Left cardiac atrium (tissue), 4 donors: ENCODE measurements at regions not wholly inside any gene's neighbourhood (a gene's known extent, or its start where the extent isn't known, plus 50 kb on each side); places are given as distances from the start of the nearest gene placed in this dataset.
A peak's percentile ranks its signal among the peaks of the same experiment; 100 is the strongest.

Experiments used
- ATAC-seq, 2 donors: fragments of 200-7000 bp; cut with Tn5 transposase; one replicate each; pipeline ENCODE4 v1.9.1; 2020; ENCODE audit warnings: mild to moderate bottlenecking in 2 of 2, moderate library complexity in 2 of 2
- DNase-seq: peaks from one replicate; pipeline ENCODE4 v3.0.0-alpha.2; 2020
- intact Hi-C, 2 donors: fragments of 100-400 bp; cut with DNase I; formaldehyde crosslinking; loops; one replicate each; pipeline versions ENCODE4 v1.14.1 to v1.15.1; 2022 to 2023
- donor health status: DM: no; HTN: yes; CAD: no.
- donor health status: DM: no; HTN: yes; CAD: no; lungs with severe emphysema.
- donor health status: DM: yes; HTN: yes; CAD: no.
- donor health status: Dilated cardiomyopathy.

DNA sequence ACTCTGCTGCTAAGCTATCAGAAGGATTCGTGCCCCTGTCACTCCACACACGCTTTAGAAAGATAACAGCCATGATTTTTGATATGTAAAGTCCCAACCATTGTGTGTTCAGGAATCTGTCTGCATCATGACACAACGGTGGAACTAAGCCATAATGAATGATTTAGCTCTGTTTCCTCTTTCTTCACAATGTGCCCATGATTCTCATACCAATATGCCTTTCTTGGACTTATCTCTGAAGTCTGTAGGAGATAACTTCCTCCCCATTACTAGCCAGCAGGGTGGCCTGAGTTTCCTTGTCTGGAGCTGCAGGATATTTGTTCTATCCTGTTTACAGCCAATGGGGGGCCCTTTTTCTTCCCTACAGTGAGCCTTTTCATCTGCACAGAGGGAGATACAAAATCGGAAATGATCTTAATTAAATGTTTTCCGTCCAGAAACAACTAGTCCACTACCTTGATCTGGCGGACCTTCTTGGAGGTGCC is 511.7 kb downstream of the USP25 start:
- ATAC-seq (no peak), DNase-seq (no peak)
- intact Hi-C loops, result no loop called here

- no peak for ATAC-seq
- intact Hi-C loops, result no loop called here
- no peak for DNase-seq
Observed at GRCh38 chr21:16243396-16243795, 513.6 kb downstream of the USP25 start.

DNA sequence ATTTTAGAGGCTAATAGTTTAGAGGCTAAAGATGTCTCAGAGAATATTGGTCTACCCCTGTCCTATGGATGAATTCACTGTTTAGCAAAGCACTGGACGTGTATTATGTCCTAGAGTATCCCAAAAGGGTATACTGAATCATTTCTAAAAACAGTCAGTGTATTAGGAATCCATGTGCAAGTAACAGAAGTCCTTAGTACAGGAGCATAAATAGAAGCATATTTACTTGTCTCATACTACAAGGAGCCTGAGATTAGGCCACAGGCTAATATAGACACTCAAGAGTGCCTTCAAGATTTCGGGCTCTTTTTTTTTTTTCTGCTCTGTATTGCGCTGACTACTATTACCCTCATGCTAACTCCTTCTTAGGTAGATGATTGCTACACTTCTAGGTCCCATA is 518.9 kb downstream of the USP25 start:
- DNase-seq (no peak), ATAC-seq (no peak)
- intact Hi-C loops, result no loop called here

DNA sequence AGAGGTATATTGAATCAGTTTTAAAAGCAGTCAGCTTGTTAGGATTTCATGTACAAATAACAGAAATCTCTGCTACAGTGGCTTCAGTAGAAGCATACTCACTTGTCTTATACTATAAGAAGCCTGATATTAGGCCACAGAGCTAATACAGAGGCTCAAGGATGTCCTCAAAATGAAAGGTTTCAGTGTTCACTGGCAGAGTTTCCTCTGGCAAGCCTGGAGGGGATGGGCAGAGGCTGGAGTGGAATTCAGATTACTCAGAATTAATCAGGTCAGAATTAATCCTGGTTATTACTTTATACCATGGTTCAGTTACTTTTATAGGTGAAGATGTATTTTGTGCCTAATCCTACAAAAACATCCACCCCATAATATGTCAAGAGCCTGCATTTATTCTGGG is 520.5 kb downstream of the USP25 start:
- DNase-seq (no peak), ATAC-seq (no peak)
- intact Hi-C loops, result no loop called here

GRCh38 chr21:16258844-16259611 is 529.2 kb downstream of the USP25 start:
- ATAC-seq (no peak), DNase-seq (no peak)
- intact Hi-C loops, result no loop called here

DNA sequence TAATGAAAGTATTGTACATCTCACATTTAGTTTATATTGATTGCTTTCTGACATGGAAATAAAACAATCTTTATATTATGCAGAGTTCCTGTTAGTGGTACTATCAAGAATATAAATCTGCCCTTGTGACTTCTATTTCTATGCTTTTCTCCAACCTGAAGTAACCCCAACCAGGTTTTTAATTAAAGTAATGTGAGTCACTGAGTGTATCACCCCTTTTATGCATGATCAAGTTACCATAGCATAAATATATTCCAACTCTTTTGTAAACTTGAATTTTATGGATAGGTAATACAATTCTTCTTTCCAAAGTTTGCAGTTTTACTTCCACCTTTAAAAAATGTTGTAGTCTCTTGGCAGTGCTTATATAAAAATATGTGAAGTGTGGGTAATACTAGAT is 532.3 kb downstream of the USP25 start:
- ATAC-seq (no peak), DNase-seq (no peak)
- intact Hi-C loops, result no loop called here

GRCh38 chr21:16264319-16264718 is 534.5 kb downstream of the USP25 start:
- intact Hi-C loops, result no loop called here
- peak; percentile 44 to 53 for ATAC-seq
- no peak for DNase-seq

DNA sequence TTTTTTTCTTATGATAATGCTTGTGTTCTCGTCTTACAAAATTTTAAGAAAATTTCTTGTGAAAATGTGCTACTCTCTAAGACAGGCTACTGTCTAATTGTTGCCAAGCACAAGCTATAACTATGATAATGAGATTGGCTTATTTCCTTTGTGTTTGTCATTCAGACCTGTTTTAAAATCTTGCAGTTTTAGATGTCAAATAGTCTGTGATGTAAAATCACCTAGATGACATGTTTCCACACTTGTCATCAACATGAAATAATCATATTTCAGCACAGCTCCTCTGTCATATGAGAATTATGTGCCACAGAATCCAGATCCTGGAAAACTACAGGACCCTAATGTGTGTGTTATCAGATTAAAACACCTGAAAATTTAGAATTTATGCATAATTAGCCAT is 539.7 kb downstream of the USP25 start:
- intact Hi-C loops, result no loop called here
- no peak for DNase-seq
- no peak for ATAC-seq

DNA sequence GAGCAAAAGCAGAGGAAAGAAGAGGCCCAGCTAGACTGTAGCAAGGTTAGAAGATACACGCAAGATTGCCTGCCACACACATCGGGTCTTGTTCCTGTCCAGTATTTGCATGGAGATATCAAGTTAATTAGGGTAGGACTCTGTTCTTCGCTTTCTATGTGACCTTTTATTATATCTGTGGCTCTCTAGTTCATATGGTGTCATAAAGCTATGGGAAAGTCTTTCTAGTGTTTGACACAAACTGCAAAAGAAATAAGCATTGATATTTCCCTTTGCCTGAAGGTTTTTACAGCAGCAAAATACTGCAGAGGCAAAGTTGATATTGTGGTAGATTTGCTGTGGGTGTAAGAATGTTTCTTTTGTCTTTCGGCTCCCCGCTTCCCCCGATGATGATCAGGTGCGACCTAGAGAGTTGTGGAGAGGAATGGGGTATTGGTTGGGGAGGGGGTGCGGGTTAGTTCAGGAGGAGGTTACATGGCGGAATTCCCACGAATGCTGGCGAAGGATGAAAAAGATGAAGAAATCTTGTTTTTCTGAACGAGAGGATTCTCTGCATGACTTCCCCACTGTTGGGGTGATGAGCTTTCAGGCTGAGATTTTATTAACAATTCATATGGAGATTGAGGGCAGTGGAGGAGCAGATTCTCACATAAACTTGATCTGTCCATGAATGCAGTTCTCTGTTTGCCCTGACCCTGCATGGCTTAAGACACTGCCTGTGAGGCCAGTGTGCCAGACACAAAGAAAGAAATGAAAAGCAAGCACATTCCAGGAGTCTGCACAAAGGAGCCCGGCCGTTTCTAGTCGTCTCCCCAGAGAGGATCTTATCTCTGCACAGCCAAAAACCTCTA is 550.2 kb downstream of the USP25 start:
- intact Hi-C loops, result no loop called here
- peak; percentile 31 for DNase-seq
- ATAC-seq, result peak; percentile 92 to 96

GRCh38 chr21:16280686-16281091 is 550.9 kb downstream of the USP25 start:
- intact Hi-C loops, result no loop called here
- no peak for DNase-seq
- peak in 1 of 2 donors; percentile 23 for ATAC-seq

DNA sequence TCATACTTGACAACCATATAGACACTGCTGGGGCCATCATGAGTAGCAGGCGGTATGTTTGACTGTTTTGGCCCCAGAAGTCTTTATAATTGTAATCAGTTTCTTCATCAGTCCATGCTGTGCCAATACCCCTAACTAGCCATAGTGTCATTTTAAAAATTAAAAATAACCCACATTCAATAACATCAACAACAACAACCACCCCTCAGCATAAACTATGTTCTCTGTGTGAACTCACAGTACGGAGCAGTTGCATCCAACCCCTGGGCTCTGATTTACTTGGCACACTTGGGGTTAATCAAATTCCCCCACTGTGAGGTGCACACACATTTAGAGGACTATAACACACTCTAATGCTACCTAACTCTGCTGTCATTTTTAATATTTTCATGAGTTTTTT is 553.7 kb downstream of the USP25 start:
- intact Hi-C loops, result no loop called here
- ATAC-seq (no peak), DNase-seq (no peak)

GRCh38 chr21:16285605-16286126 is 555.9 kb downstream of the USP25 start:
- DNase-seq (no peak), ATAC-seq (no peak)
- intact Hi-C loops, result no loop called here

- ATAC-seq (no peak), DNase-seq (no peak)
- intact Hi-C loops, result no loop called here
Observed at GRCh38 chr21:16287046-16287445, 557.3 kb downstream of the USP25 start.

GRCh38 chr21:16291296-16291695 is 561.5 kb downstream of the USP25 start:
- DNase-seq, result no peak
- no peak for ATAC-seq
- intact Hi-C loops, result no loop called here

- intact Hi-C loops, result no loop called here
- DNase-seq (no peak), ATAC-seq (no peak)
Observed at GRCh38 chr21:16294128-16294527, 564.3 kb downstream of the USP25 start.

DNA sequence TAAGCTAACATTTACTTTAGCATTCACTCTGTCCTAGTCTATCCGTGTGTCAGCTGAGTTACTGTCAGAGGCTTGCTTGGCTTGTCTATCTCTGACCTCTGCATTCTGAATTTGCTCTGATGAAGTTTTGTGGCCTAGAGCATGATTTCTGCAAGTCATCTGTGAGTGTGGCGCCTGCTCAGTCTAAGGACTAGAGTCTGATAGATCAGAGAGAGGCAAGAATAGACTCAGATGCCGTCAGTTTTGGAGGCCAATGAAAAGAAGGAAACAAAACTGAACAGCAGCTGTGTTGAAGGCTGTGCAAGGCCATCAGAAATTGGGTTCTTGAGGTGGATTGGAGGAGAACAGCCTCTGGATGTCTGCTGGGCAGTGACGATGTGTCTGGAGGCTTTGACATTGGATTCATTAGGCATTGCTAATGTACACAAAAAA is 573.1 kb downstream of the USP25 start:
- DNase-seq (peak; percentile 50), ATAC-seq (peak; percentile 93 to 94)
- intact Hi-C loops, result loop anchor here in 1 of 2 donors (10.0 kb wide), 1 partner anchor 88 kb away; no protein-coding TSS in a partner anchor

GRCh38 chr21:16304174-16305095 is 574.7 kb downstream of the USP25 start:
- no peak for DNase-seq
- intact Hi-C loops, result loop anchor here in 1 of 2 donors (10.0 kb wide), 1 partner anchor 90 kb away; no protein-coding TSS in a partner anchor
- ATAC-seq, result no peak

DNA sequence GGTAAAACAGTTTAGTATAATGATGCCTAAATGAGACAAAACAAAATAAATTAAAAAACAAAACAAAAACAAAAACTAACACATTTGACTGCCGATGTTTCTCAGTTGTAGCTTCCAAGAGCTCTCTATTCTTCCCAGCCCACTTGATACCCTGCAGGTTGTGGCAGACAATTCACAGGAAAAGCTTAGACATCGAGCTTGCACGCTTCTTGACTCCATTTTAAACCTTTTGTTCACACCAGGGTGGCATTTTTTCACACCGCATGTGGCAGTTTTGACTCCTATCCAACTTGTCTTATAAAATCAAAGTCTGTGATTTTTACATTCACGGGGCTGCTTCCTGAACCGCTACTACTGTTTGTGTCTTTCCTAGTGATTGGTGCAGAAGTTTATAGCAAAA is 575.9 kb downstream of the USP25 start:
- intact Hi-C loops, result loop anchor here in 1 of 2 donors (10.0 kb wide), 1 partner anchor 91 kb away; no protein-coding TSS in a partner anchor
- DNase-seq, result no peak
- ATAC-seq, result no peak

GRCh38 chr21:16307256-16307655 is 577.5 kb downstream of the USP25 start:
- ATAC-seq, result no peak
- intact Hi-C loops, result loop anchor here in 1 of 2 donors (10.0 kb wide), 1 partner anchor 92 kb away; no protein-coding TSS in a partner anchor
- DNase-seq, result no peak
